Astrocyte (in vitro differentiated cells and primary cell): ENCODE measurements at regions not wholly inside any gene's neighbourhood (a gene's known extent, or its start where the extent isn't known, plus 50 kb on each side); places are given as distances from the start of the nearest gene placed in this dataset.

Source experiments
- CTCF ChIP-seq: IDR thresholded peaks from 2 replicates; pipeline ENCODE4 v1.5.1; 2011; ENCODE audit warnings: low read depth, mild to moderate bottlenecking, inconsistent platforms, low read length, moderate library complexity; ENCODE audit not compliant: insufficient read depth
- EZH2 ChIP-seq: IDR thresholded peaks from 2 replicates; pipeline ENCODE4 v1.6.1; 2012; ENCODE audit warnings: mild to moderate bottlenecking, low read length, inconsistent platforms; ENCODE audit not compliant: insufficient read depth

- TF ChIP-seq CTCF, result no peak
- no peak for TF ChIP-seq EZH2
These were observed 298.0 kb downstream of the RMST start for GRCh38 chr12:97760601-97761000.
